ENCODE measurements at regions not wholly inside any gene's neighbourhood (a gene's known extent, or its start where the extent isn't known, plus 50 kb on each side); places are given as distances from the start of the nearest gene placed in this dataset.
"Not testable (repeated sequence)": the region's sequence is repeated elsewhere in the genome, so short reads cannot be mapped to it uniquely, and the experiment has no call there.

DNA sequence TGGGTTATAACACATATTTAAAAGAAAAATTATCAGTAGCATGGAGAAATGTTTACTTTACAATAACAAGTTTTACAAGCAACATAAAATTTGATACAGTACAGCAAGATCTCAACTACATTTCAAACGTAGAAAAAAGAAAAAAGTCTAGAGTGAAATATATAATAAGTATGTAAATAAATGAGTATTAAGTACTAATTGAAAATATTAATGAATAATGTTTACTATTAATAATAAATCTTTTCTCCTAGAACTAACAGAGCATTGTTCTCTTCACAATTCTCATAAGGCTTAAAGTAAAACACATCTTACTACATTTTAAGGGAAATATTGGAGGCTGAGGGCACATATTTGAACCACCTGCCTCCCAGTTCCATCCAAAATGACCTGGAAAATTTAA, 72.1 kb downstream of the TMEM212 start:
- WGBS (ENCODE audit: insufficient coverage), result no CpG with 5 or more reads among the region's 1 CpG
- no peaks in the 10 kb centered on the region for H3K4me1 ChIP-seq (ENCODE audit: control extremely low read depth in 1 of 4, control insufficient read depth in 4 of 4, insufficient read depth in 4 of 4, low read length in 3 of 4)
- no peak for DNase-seq
- H3K27me3 ChIP-seq (replicated peaks in 2 of 5; ENCODE audit: control insufficient read depth in 4 of 5, insufficient read depth in 5 of 5, low read length in 4 of 5), result no peaks in the 10 kb centered on the region
- ChIA-PET CTCF (no interaction called here), POLR2A (no interaction called here)
- H3K9me3 ChIP-seq (ENCODE audit: control extremely low read depth in 1 of 5, control insufficient read depth in 4 of 5, insufficient read depth in 2 of 5, low read depth in 1 of 5, low read length in 4 of 5), result peaks cover 0 to 6% (median 0%) of the 10 kb centered on the region in 5 experiments
- no peak overlapping the region for H3K27ac ChIP-seq (ENCODE audit: insufficient read depth in 1 of 2, low read depth in 1 of 2, low read length in 2 of 2, poor library complexity in 1 of 2, severe bottlenecking in 2 of 2)
- H3K4me3 ChIP-seq (ENCODE audit: control insufficient read depth in 1 of 7, extremely low read depth in 1 of 7, insufficient read depth in 4 of 7, low read depth in 2 of 7, low read length in 6 of 7), result no peak overlapping the region
- no peaks in the 10 kb centered on the region for H3K36me3 ChIP-seq (ENCODE audit: control insufficient read depth in 4 of 4, insufficient read depth in 4 of 4, low read length in 3 of 4)

DNA sequence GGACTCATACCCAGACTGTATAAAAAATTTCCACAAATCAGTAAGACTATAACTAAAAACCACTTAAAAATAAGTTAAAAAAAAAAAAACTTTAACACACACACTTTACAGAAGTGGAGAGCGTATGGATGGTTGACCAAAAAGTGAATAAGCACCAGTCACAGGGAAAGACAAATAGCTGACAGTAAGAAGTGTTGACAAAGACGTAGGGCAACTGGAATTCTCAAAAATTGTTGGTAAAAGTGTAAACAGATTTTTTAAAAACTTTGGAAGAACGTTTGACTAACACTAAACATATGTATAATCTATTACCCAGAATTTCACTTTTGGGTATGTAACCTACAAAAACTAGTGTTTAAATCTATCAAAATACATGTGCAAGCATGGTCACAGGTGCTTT, 73.7 kb downstream of the TMEM212 start:
- H3K9me3 ChIP-seq (ENCODE audit: control extremely low read depth in 1 of 5, control insufficient read depth in 4 of 5, insufficient read depth in 2 of 5, low read depth in 1 of 5, low read length in 4 of 5), result peaks cover 0 to 10% (median 0%) of the 10 kb centered on the region in 5 experiments
- H3K4me3 ChIP-seq (ENCODE audit: control insufficient read depth in 1 of 7, extremely low read depth in 1 of 7, insufficient read depth in 4 of 7, low read depth in 2 of 7, low read length in 6 of 7), result no peak overlapping the region
- H3K4me1 ChIP-seq (ENCODE audit: control extremely low read depth in 1 of 4, control insufficient read depth in 4 of 4, insufficient read depth in 4 of 4, low read length in 3 of 4), result no peaks in the 10 kb centered on the region
- WGBS (ENCODE audit: insufficient coverage), result no CpG with 5 or more reads among the region's 3 CpGs
- H3K27ac ChIP-seq (ENCODE audit: insufficient read depth in 1 of 2, low read depth in 1 of 2, low read length in 2 of 2, poor library complexity in 1 of 2, severe bottlenecking in 2 of 2), result no peak overlapping the region
- DNase-seq, result no peak
- H3K27me3 ChIP-seq (replicated peaks in 2 of 5; ENCODE audit: control insufficient read depth in 4 of 5, insufficient read depth in 5 of 5, low read length in 4 of 5), result no peaks in the 10 kb centered on the region
- ChIA-PET POLR2A (interaction anchor here (0.5 kb wide), 1 partner anchor 828 kb away, joined by 4 read pairs; no protein-coding TSS in a partner anchor), CTCF (no interaction called here)
- no peaks in the 10 kb centered on the region for H3K36me3 ChIP-seq (ENCODE audit: control insufficient read depth in 4 of 4, insufficient read depth in 4 of 4, low read length in 3 of 4)

- H3K4me3 ChIP-seq (ENCODE audit: control insufficient read depth in 1 of 7, extremely low read depth in 1 of 7, insufficient read depth in 4 of 7, low read depth in 2 of 7, low read length in 6 of 7); CTCF ChIA-PET: not testable (repeated sequence)
- WGBS (ENCODE audit: insufficient coverage), result no CpG with 5 or more reads among the region's 1 CpG
Measured at GRCh38 chr3:171922629-171923028, 79.5 kb downstream of the TMEM212 start.

DNA sequence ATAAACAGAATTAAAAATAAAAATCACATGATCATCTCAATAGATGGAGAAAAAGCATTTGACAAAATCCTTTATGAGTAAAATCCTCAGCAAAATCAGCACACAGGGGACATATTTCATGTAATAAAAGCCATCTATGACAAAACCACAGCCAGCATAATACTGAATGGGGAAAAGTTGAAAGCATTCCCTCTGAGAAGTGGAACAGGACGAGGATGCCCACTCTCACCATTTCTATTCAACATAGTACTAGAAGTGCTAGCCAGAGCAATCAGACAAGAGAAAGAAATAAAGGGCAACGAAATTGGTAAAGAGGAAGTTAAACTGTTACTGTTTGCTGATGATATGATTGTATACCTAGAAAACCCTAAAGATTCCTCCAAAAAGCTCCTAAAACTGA, 80.5 kb downstream of the TMEM212 start:
- POLR2A ChIA-PET; H3K27me3 ChIP-seq (replicated peaks in 2 of 5; ENCODE audit: control insufficient read depth in 4 of 5, insufficient read depth in 5 of 5, low read length in 4 of 5); H3K4me3 ChIP-seq (ENCODE audit: control insufficient read depth in 1 of 7, extremely low read depth in 1 of 7, insufficient read depth in 4 of 7, low read depth in 2 of 7, low read length in 6 of 7); H3K27ac ChIP-seq (ENCODE audit: insufficient read depth in 1 of 2, low read depth in 1 of 2, low read length in 2 of 2, poor library complexity in 1 of 2, severe bottlenecking in 2 of 2); H3K4me1 ChIP-seq (ENCODE audit: control extremely low read depth in 1 of 4, control insufficient read depth in 4 of 4, insufficient read depth in 4 of 4, low read length in 3 of 4); H3K36me3 ChIP-seq (ENCODE audit: control insufficient read depth in 4 of 4, insufficient read depth in 4 of 4, low read length in 3 of 4); DNase-seq: not testable (repeated sequence)
- peaks cover 0 to 20% (median 2%) of the 10 kb centered on the region in 5 experiments for H3K9me3 ChIP-seq (ENCODE audit: control extremely low read depth in 1 of 5, control insufficient read depth in 4 of 5, insufficient read depth in 2 of 5, low read depth in 1 of 5, low read length in 4 of 5)
- WGBS (ENCODE audit: insufficient coverage), result no CpG with 5 or more reads among the region's 2 CpGs
- CTCF ChIA-PET, result interaction anchor here (1.6 kb wide), 1 partner anchor 9 kb away, joined by 4 read pairs; no protein-coding TSS in a partner anchor

More at GRCh38 chr3:171922629-171923028, 79.5 kb downstream of the TMEM212 start:
- H3K36me3 ChIP-seq (ENCODE audit: control insufficient read depth in 4 of 4, insufficient read depth in 4 of 4, low read length in 3 of 4); H3K27ac ChIP-seq (ENCODE audit: insufficient read depth in 1 of 2, low read depth in 1 of 2, low read length in 2 of 2, poor library complexity in 1 of 2, severe bottlenecking in 2 of 2); H3K27me3 ChIP-seq (replicated peaks in 2 of 5; ENCODE audit: control insufficient read depth in 4 of 5, insufficient read depth in 5 of 5, low read length in 4 of 5); H3K4me1 ChIP-seq (ENCODE audit: control extremely low read depth in 1 of 4, control insufficient read depth in 4 of 4, insufficient read depth in 4 of 4, low read length in 3 of 4); DNase-seq; POLR2A ChIA-PET: not testable (repeated sequence)
- H3K9me3 ChIP-seq (ENCODE audit: control extremely low read depth in 1 of 5, control insufficient read depth in 4 of 5, insufficient read depth in 2 of 5, low read depth in 1 of 5, low read length in 4 of 5), result peaks cover 0 to 20% (median 2%) of the 10 kb centered on the region in 5 experiments

DNA sequence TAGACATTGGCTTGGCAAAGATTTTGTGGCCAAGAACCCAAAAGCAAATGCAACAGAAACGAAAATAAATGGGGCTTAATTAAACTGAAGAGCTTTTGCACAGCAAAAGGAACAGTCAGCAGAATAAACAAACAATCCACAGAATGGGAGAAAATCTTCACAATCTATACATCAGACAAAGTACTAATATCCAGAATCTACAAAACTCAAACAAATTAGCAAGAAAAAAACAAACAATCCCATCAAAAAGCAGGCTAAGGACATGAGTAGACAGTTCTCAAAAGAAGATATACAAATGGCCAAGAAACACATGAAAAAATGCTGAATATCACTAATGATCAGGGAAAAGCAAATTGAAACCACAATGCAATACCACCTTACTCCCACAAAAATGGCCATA, 81.7 kb downstream of the TMEM212 start:
- POLR2A ChIA-PET; H3K4me3 ChIP-seq (ENCODE audit: control insufficient read depth in 1 of 7, extremely low read depth in 1 of 7, insufficient read depth in 4 of 7, low read depth in 2 of 7, low read length in 6 of 7): not testable (repeated sequence)

DNA sequence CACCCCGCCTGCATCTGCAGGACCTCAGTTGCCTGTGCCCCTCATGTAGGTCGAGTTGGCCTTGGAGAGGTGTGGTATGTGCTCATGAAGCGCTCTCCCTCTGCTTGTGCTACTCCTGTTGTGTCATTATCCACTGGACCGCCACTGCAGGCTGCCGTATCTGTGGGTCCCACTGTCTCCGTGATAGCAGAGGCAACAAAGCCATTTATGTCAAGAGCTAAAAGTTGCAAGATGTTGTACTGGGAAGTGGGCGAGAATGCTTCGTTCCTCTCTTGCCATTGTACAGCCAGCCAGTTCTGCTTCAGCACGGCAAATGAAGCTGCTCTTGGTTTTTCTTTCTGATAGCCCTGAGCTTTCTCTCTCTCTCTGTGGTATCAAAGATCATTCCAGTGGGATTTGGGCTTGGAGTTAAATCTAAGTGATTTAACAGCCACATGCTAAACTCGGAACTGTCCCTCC, 89.0 kb downstream of the TMEM212 start:
- 97% methylated on average over 6 of the region's 10 CpGs for WGBS (ENCODE audit: insufficient coverage)
- Histone ChIP-seq H3K4me1 (ENCODE audit: control extremely low read depth in 1 of 4, control insufficient read depth in 4 of 4, insufficient read depth in 4 of 4, low read length in 3 of 4) (peaks cover 0 to 2% (median 0%) of the 10 kb centered on the region in 4 experiments), H3K4me3 (ENCODE audit: control insufficient read depth in 1 of 7, extremely low read depth in 1 of 7, insufficient read depth in 4 of 7, low read depth in 2 of 7, low read length in 6 of 7) (no peak overlapping the region), H3K27me3 (replicated peaks in 2 of 5; ENCODE audit: control insufficient read depth in 4 of 5, insufficient read depth in 5 of 5, low read length in 4 of 5) (no peaks in the 10 kb centered on the region), H3K27ac (ENCODE audit: insufficient read depth in 1 of 2, low read depth in 1 of 2, low read length in 2 of 2, poor library complexity in 1 of 2, severe bottlenecking in 2 of 2) (no peak overlapping the region), H3K36me3 (ENCODE audit: control insufficient read depth in 4 of 4, insufficient read depth in 4 of 4, low read length in 3 of 4) (no peaks in the 10 kb centered on the region), H3K9me3 (ENCODE audit: control extremely low read depth in 1 of 5, control insufficient read depth in 4 of 5, insufficient read depth in 2 of 5, low read depth in 1 of 5, low read length in 4 of 5) (no peaks in the 10 kb centered on the region)
- ChIA-PET CTCF (interaction anchor here (1.0 to 1.6 kb wide), 2 partner anchors 8 to 17 kb away, joined by 3 to 4 read pairs; no protein-coding TSS in a partner anchor), POLR2A (no interaction called here)
- DNase-seq, result no peak

More for the DNA sequence above, 81.7 kb downstream of the TMEM212 start:
- H3K4me1 ChIP-seq (ENCODE audit: control extremely low read depth in 1 of 4, control insufficient read depth in 4 of 4, insufficient read depth in 4 of 4, low read length in 3 of 4); DNase-seq; H3K36me3 ChIP-seq (ENCODE audit: control insufficient read depth in 4 of 4, insufficient read depth in 4 of 4, low read length in 3 of 4); H3K27me3 ChIP-seq (replicated peaks in 2 of 5; ENCODE audit: control insufficient read depth in 4 of 5, insufficient read depth in 5 of 5, low read length in 4 of 5); H3K27ac ChIP-seq (ENCODE audit: insufficient read depth in 1 of 2, low read depth in 1 of 2, low read length in 2 of 2, poor library complexity in 1 of 2, severe bottlenecking in 2 of 2): not testable (repeated sequence)
- peaks cover 0 to 20% (median 2%) of the 10 kb centered on the region in 5 experiments for H3K9me3 ChIP-seq (ENCODE audit: control extremely low read depth in 1 of 5, control insufficient read depth in 4 of 5, insufficient read depth in 2 of 5, low read depth in 1 of 5, low read length in 4 of 5)
- CTCF ChIA-PET, result interaction anchor here (1.6 kb wide), 1 partner anchor 8 kb away, joined by 4 read pairs; no protein-coding TSS in a partner anchor
- WGBS (ENCODE audit: insufficient coverage), result no CpG with 5 or more reads among the region's 1 CpG

DNA sequence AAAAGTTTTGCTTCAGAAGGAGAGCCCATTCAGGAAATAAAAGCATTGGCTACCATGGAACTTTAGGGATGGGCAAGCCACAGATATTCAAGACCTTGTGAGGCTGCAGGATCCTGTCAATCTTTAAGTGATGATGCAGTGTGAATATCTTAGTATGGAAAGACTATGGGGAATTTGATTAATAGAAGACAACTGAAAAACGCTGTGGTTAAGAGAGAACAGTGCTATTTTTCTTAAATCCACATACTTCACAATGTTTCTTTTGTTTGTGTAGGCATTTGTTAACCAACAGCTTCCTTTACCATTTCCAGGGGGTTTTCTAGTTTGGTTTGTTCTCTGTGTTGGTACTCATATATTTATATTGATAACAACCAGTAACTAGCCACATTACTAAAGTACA, 90.3 kb downstream of the TMEM212 start:
- POLR2A ChIA-PET, result no interaction called here
- DNase-seq, result no peak
- Histone ChIP-seq H3K27me3 (replicated peaks in 2 of 5; ENCODE audit: control insufficient read depth in 4 of 5, insufficient read depth in 5 of 5, low read length in 4 of 5) (no peaks in the 10 kb centered on the region), H3K36me3 (ENCODE audit: control insufficient read depth in 4 of 4, insufficient read depth in 4 of 4, low read length in 3 of 4) (no peaks in the 10 kb centered on the region), H3K9me3 (ENCODE audit: control extremely low read depth in 1 of 5, control insufficient read depth in 4 of 5, insufficient read depth in 2 of 5, low read depth in 1 of 5, low read length in 4 of 5) (no peaks in the 10 kb centered on the region), H3K4me3 (ENCODE audit: control insufficient read depth in 1 of 7, extremely low read depth in 1 of 7, insufficient read depth in 4 of 7, low read depth in 2 of 7, low read length in 6 of 7) (no peak overlapping the region), H3K4me1 (ENCODE audit: control extremely low read depth in 1 of 4, control insufficient read depth in 4 of 4, insufficient read depth in 4 of 4, low read length in 3 of 4) (peaks cover 0 to 2% (median 0%) of the 10 kb centered on the region in 4 experiments), H3K27ac (ENCODE audit: insufficient read depth in 1 of 2, low read depth in 1 of 2, low read length in 2 of 2, poor library complexity in 1 of 2, severe bottlenecking in 2 of 2) (no peak overlapping the region)
- no CpG with 5 or more reads among the region's 1 CpG for WGBS (ENCODE audit: insufficient coverage)
- CTCF ChIA-PET, result interaction anchor here (1.1 to 1.6 kb wide), 2 partner anchors 9 to 20 kb away, joined by 3 to 4 read pairs; no protein-coding TSS in a partner anchor

Data from common myeloid progenitor, CD34-positive (primary cell).